A549 (cell line): ENCODE measurements at regions not wholly inside any gene's neighbourhood (a gene's known extent, or its start where the extent isn't known, plus 50 kb on each side); places are given as distances from the start of the nearest gene placed in this dataset.

Source experiments
- BHLHE40 ChIP-seq: IDR thresholded peaks from 2 replicates; pipeline ENCODE4 v1.6.1; 2012; ENCODE audit warnings: low read depth, low read length, inconsistent platforms
- CHD2 ChIP-seq: fragments of 150-350 bp; IDR thresholded peaks from 2 replicates; pipeline ENCODE4 v1.6.1; 2014; ENCODE audit warnings: low read length; ENCODE audit not compliant: partially characterized antibody
- CHD4 ChIP-seq: fragments of 200-600 bp; sonication (generic); IDR thresholded peaks from 2 replicates; pipeline ENCODE4 v1.6.1; 2016; ENCODE audit warnings: antibody characterized with exemption, mild to moderate bottlenecking, borderline replicate concordance
- CTCF ChIP-seq: fragments of >200 bp; sonication (Bioruptor Twin); formaldehyde crosslinking; IDR thresholded peaks from 3 replicates; pipeline ENCODE4 v1.5.1; 2016
- EP300 ChIP-seq, 2 experiments: fragments of >200 bp; sonication (Bioruptor Twin); formaldehyde crosslinking; IDR thresholded peaks; 2 replicates in 1 of 2; 3 replicates in 1 of 2; pipeline ENCODE4 v1.6.1; 2016 to 2017
- HOXB13 ChIP-seq: fragments of 250-450 bp; sonication (Bioruptor Pico); IDR thresholded peaks from 2 replicates; pipeline ENCODE4 v1.5.0; 2020; ENCODE audit warnings: low read depth, mild to moderate bottlenecking, moderate library complexity
- MAX ChIP-seq: IDR thresholded peaks from 2 replicates; pipeline ENCODE4 v1.6.1; 2012
- MYC ChIP-seq: IDR thresholded peaks from 2 replicates; pipeline ENCODE4 v1.6.1; 2012; ENCODE audit warnings: mild to moderate bottlenecking, inconsistent platforms, low read length, improper control_type of control experiment, borderline replicate concordance
- POLR2A ChIP-seq: IDR thresholded peaks from 2 replicates; pipeline ENCODE4 v1.6.1; 2012; ENCODE audit warnings: mild to moderate bottlenecking, low read length
- RAD21 ChIP-seq, 2 experiments: fragments of >200 bp in 1 of 2; sonication (Bioruptor Twin) in 1 of 2; formaldehyde crosslinking in 1 of 2; IDR thresholded peaks in 1 of 2; conservative IDR thresholded peaks in 1 of 2; 2 replicates in 1 of 2; 3 replicates in 1 of 2; pipeline ENCODE4 v1.6.1; 2012 to 2018; ENCODE audit warnings: inconsistent platforms in 1 of 2
- RCOR1 ChIP-seq: fragments of 150-350 bp; IDR thresholded peaks from 2 replicates; pipeline ENCODE4 v1.6.1; 2014; ENCODE audit warnings: antibody characterized with exemption, low read length, low read depth
- RNF2 ChIP-seq: fragments of 200-600 bp; sonication (generic); IDR thresholded peaks from 2 replicates; pipeline ENCODE4 v1.6.1; 2016; ENCODE audit warnings: low read depth, mild to moderate bottlenecking, antibody characterized with exemption, moderate library complexity, borderline replicate concordance
- SMC3 ChIP-seq: fragments of >200 bp; sonication (Bioruptor Twin); formaldehyde crosslinking; IDR thresholded peaks from 3 replicates; pipeline ENCODE4 v1.6.1; 2018; ENCODE audit warnings: inconsistent platforms

GRCh38 chr2:78056976-78057375, 534.8 kb upstream of the LRRTM4 start:
- no peak for TF ChIP-seq POLR2A
- no peak for TF ChIP-seq CTCF
- no peak for TF ChIP-seq MYC
- no peak for TF ChIP-seq CHD4
- TF ChIP-seq HOXB13 (CRISPR knock-in tag) = no peak
- no peak for TF ChIP-seq MAX
- no peak for TF ChIP-seq SMC3
- TF ChIP-seq EP300 (IDR thresholded peaks at IDR 0.05) = no peak
- TF ChIP-seq RNF2 = no peak
- TF ChIP-seq BHLHE40 = no peak
- TF ChIP-seq CHD2 = no peak
- no peak for TF ChIP-seq RAD21 (conservative IDR thresholded peaks at IDR 0.05 in 1 of 2, IDR thresholded peaks at IDR 0.05 in 1 of 2)
- no peak for TF ChIP-seq RCOR1
